WERI-Rb-1 (cell line): ENCODE measurements at regions not wholly inside any gene's neighbourhood (a gene's known extent, or its start where the extent isn't known, plus 50 kb on each side); places are given as distances from the start of the nearest gene placed in this dataset.

ENCODE experiments used
- DNase-seq: peaks from one replicate; pipeline ENCODE4 v3.0.0-alpha.2; 2020
- H3K27ac ChIP-seq: fragments of 250-450 bp; sonication (Bioruptor Pico); 2 replicates; pipeline ENCODE4 v1.5.1; 2020; ENCODE audit warnings: mild to moderate bottlenecking, moderate library complexity
- H3K27me3 ChIP-seq: fragments of 250-450 bp; sonication (Bioruptor Pico); 2 replicates; pipeline ENCODE4 v1.5.1; 2021; ENCODE audit warnings: mild to moderate bottlenecking, low read depth, moderate library complexity; ENCODE audit not compliant: insufficient read depth, severe bottlenecking
- H3K36me3 ChIP-seq: fragments of 250-450 bp; sonication (Bioruptor Pico); 2 replicates; pipeline ENCODE4 v1.5.1; 2020; ENCODE audit warnings: mild to moderate bottlenecking, moderate library complexity
- H3K4me3 ChIP-seq: 2 replicates; pipeline ENCODE4 v1.5.1; 2011; ENCODE audit warnings: low read depth, mild to moderate bottlenecking, control low read depth, low read length
- H3K9me3 ChIP-seq: fragments of 250-450 bp; sonication (Bioruptor Pico); 2 replicates; pipeline ENCODE4 v1.5.1; 2021; ENCODE audit warnings: mild to moderate bottlenecking, moderate library complexity; ENCODE audit not compliant: severe bottlenecking
- TF ChIP-seq, protein P1 (sequence below): IDR thresholded peaks from 2 replicates; pipeline ENCODE4 v1.5.1; 2011; ENCODE audit warnings: low read depth, mild to moderate bottlenecking, control low read depth, inconsistent platforms, low read length

DNA sequence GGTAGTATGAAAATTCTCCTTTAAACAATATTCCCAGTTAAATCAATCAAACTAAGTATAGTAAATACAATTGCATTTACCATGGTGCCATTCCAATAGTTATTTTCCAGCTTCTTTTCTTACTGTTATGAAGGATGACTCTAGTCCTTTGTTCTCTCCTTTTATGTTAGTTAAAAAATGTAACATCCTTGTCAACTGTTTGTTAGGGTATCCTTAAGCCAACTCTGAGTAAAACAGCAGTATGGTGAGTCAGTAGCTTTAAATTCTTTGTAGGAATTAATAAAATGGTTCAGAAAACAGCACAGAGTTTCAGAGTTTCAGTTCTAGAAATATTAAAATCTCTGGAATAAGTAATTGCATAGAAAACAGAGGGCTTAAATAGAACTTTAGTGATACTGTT is 384.4 kb downstream of the MTRR start:
- no peak overlapping the region for H3K27ac ChIP-seq
- no peak for DNase-seq
- TF ChIP-seq, protein P1, sequence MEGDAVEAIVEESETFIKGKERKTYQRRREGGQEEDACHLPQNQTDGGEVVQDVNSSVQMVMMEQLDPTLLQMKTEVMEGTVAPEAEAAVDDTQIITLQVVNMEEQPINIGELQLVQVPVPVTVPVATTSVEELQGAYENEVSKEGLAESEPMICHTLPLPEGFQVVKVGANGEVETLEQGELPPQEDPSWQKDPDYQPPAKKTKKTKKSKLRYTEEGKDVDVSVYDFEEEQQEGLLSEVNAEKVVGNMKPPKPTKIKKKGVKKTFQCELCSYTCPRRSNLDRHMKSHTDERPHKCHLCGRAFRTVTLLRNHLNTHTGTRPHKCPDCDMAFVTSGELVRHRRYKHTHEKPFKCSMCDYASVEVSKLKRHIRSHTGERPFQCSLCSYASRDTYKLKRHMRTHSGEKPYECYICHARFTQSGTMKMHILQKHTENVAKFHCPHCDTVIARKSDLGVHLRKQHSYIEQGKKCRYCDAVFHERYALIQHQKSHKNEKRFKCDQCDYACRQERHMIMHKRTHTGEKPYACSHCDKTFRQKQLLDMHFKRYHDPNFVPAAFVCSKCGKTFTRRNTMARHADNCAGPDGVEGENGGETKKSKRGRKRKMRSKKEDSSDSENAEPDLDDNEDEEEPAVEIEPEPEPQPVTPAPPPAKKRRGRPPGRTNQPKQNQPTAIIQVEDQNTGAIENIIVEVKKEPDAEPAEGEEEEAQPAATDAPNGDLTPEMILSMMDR = no peak
- H3K4me3 ChIP-seq = no peak overlapping the region
- peaks cover 15% of the 10 kb centered on the region for H3K27me3 ChIP-seq
- no peaks in the 10 kb centered on the region for H3K36me3 ChIP-seq
- H3K9me3 ChIP-seq = no peaks in the 10 kb centered on the region

DNA sequence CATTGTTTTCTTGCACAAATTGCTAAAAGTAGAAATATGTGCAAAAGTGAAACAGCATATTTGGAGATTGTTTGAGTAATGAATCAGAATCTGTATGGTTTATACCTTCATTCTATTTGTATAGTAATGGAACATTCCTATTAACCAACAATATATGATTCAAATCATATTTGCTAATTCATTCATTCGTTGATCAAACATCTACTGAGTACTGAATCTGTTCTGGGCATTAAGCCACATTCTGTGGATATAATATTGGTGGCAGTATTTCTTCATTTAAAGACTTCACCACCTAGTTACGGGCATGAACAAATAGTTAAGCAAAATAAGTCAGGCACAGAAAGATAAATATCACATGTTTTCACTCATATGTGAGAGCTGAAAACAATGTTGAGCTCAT is 385.7 kb downstream of the MTRR start:
- Histone ChIP-seq H3K9me3 (no peaks in the 10 kb centered on the region), H3K36me3 (no peaks in the 10 kb centered on the region), H3K27me3 (peaks cover 9% of the 10 kb centered on the region), H3K27ac (no peak overlapping the region), H3K4me3 (no peak overlapping the region)
- no peak for DNase-seq
- TF ChIP-seq, protein P1 = no peak

DNA sequence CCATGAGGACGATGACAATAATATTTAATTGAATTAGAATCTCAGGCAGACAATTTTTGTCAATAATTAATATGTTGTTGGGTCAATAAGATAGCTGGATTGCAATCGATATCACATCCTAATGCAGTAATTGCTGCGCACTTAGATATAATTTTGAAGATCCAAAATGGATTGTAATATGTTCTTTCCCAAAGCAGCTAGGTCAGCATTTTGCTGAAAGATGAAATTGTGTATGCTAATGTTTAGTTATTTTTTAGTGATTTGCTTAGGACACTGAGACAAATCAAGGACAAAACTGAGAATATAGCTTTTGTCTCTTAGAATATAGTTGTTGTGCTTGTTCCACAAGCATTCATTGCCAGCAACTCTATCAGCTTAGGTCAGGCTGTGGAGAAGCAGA is 389.9 kb downstream of the MTRR start:
- H3K27ac ChIP-seq = no peak overlapping the region
- no peak for DNase-seq
- H3K27me3 ChIP-seq = peaks cover 8% of the 10 kb centered on the region
- H3K9me3 ChIP-seq = no peaks in the 10 kb centered on the region
- TF ChIP-seq, protein P1 = no peak
- no peak overlapping the region for H3K4me3 ChIP-seq
- no peaks in the 10 kb centered on the region for H3K36me3 ChIP-seq

DNA sequence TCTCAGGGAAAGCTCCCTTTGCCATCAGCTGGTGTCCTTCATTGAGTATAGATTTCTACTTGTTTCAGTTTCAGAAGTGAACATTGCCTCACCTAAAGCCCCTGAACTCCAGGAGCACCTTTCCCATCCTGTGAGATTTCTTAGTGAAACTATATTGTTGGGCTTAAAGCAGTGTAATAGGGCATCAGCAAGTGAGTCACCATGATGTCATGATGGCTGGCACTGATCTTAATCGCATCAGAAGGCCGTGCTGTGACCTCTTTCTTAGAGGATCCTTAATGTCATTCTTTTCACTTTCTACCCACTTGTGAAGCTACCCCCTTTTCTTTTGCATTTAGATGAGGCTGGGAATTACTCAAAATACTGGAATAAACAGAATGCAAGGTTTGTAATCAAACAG is 401.3 kb downstream of the MTRR start:
- TF ChIP-seq, protein P1 = no peak
- no peak overlapping the region for H3K4me3 ChIP-seq
- H3K36me3 ChIP-seq = no peaks in the 10 kb centered on the region
- H3K27ac ChIP-seq = no peak overlapping the region
- no peaks in the 10 kb centered on the region for H3K9me3 ChIP-seq
- no peak for DNase-seq
- peaks cover 30% of the 10 kb centered on the region for H3K27me3 ChIP-seq

DNA sequence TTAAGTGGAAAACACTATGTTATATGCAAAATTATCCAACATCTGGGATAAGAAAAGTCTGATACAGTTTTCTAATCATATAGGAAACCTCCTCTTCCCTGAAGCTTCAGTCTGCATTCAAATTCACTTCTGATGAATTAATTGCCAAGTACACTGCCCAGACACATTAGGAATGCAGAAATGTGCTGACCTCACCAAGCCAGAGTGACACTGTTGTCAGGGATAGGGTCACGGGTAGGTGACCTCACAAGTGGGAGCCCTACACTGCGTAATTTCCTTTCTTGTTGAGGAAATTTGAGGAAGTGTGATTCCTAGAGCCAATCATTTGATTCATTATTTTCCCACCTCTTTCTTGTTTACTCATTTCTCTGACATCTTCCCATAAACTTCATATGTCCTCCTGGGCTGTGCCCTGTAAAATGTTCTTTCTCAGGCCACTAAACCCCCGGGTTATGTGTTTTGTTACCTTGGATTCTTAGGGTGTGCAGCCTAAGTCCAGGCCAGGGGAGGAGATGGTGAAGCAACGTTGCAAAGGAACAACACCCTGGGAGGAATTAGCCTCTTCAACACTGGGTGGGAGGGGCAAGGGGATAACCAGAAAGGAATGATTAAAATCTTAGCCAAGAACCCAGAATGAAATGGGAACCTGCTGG is 411.9 kb downstream of the MTRR start:
- H3K27ac ChIP-seq = no peak overlapping the region
- TF ChIP-seq, protein P1 = no peak
- H3K9me3 ChIP-seq = no peaks in the 10 kb centered on the region
- no peak for DNase-seq
- peaks cover 20% of the 10 kb centered on the region for H3K27me3 ChIP-seq
- no peaks in the 10 kb centered on the region for H3K36me3 ChIP-seq
- H3K4me3 ChIP-seq = no peak overlapping the region

DNA sequence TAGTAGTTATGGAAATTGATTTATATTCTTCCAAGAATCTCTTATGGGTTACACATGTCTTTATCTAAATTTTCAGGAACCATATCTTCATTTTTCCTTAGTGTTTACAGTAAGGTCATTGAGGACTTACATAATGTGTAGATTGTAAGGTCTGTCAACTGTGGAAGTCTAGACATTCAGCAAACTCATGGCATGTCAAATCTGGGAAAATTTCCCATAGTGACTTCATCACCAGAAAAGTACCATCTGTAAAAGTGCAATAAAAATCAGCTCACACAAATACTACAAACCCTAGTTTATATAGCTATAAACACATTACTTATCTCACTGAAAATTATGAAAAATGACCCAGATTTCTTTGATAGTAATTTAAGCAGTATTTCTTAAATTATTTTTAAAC is 419.4 kb downstream of the MTRR start:
- Histone ChIP-seq H3K9me3 (no peaks in the 10 kb centered on the region), H3K36me3 (no peaks in the 10 kb centered on the region), H3K27ac (no peak overlapping the region), H3K4me3 (no peak overlapping the region), H3K27me3 (peaks cover 12% of the 10 kb centered on the region)
- DNase-seq = no peak
- TF ChIP-seq, protein P1 = no peak
